PC-9 (cell line): ENCODE measurements at regions not wholly inside any gene's neighbourhood (a gene's known extent, or its start where the extent isn't known, plus 50 kb on each side); places are given as distances from the start of the nearest gene placed in this dataset.

Experiments
- EZH2 ChIP-seq: fragments of 200-600 bp; sonication (generic); IDR thresholded peaks from 2 replicates; pipeline ENCODE4 v1.8.0; 2017; ENCODE audit warnings: antibody characterized with exemption, low read depth
- TF ChIP-seq, protein P1 (sequence below): fragments of 200-600 bp; sonication (generic); conservative IDR thresholded peaks from 2 replicates; pipeline ENCODE4 v1.6.1; 2017; ENCODE audit warnings: mixed run types, antibody characterized with exemption, mild to moderate bottlenecking, moderate library complexity

DNA sequence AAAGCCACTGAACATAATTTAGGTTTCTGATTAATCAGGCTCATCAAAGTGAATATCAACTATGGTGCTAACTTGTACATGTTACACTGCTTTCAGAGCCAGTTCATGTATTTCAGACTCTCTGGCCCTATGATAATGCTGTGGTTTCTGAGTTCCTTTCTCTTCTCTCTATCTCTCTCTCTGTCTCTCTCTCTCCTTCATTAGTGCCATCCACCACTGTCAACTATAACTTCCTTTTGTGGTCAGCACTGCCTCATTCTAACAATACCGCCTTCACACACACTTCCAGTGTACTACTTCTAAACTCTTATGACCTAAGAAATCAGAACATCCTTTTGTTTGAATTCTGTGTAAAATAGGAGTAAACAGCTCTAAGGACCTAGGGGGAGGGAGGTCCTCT, 907.1 kb downstream of the RPA4 start:
- no peak for TF ChIP-seq EZH2
- TF ChIP-seq, protein P1, sequence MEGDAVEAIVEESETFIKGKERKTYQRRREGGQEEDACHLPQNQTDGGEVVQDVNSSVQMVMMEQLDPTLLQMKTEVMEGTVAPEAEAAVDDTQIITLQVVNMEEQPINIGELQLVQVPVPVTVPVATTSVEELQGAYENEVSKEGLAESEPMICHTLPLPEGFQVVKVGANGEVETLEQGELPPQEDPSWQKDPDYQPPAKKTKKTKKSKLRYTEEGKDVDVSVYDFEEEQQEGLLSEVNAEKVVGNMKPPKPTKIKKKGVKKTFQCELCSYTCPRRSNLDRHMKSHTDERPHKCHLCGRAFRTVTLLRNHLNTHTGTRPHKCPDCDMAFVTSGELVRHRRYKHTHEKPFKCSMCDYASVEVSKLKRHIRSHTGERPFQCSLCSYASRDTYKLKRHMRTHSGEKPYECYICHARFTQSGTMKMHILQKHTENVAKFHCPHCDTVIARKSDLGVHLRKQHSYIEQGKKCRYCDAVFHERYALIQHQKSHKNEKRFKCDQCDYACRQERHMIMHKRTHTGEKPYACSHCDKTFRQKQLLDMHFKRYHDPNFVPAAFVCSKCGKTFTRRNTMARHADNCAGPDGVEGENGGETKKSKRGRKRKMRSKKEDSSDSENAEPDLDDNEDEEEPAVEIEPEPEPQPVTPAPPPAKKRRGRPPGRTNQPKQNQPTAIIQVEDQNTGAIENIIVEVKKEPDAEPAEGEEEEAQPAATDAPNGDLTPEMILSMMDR = no peak
